ENCODE measurements at regions not wholly inside any gene's neighbourhood (a gene's known extent, or its start where the extent isn't known, plus 50 kb on each side); places are given as distances from the start of the nearest gene placed in this dataset.

DNA sequence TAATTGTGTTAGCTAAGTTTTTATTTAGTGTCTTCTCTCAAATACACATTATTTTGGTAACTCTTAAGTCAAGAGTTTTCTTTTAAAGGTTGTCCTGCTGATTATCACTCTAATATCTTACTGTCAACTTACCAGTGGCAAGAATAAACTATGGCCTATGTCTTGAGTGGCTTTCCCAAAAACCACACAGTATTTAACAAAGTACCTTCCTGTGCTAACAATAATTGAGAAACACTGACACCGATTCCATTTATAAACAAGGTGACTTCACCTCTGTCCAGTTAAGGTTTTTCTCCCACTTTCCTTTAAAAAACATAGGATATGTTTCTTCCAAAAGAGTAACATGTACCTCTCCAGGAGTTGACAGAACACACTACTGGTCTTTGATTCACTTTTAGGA lies 234.3 kb upstream of the CD96 start:
- in situ Hi-C loops (cut with MboI; ENCODE audit: low pct_unique_long_range_greater_than_20kb, low sequenced_read_pairs), result no loop called here
- no peak for DNase-seq

DNA sequence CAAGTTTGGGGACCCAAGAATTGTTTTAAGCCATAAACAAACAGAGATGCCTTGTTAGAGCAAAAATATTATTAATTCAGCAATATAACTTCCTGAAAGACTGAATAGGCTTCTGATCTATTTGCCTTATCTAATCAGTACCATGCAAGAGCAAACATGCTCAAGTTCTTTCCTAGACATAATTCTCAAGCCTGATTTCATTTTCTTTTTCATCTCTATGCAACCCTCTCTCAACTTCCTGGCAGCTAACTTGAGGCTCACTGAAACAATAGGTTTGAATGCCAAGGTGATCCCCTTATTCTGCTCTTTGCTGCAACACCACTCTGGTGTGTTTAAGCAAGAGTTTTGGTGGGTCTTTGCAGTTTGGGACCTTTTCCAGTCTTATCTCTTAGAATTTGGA lies 230.9 kb upstream of the CD96 start:
- in situ Hi-C loops (cut with MboI; ENCODE audit: low pct_unique_long_range_greater_than_20kb, low sequenced_read_pairs), result no loop called here
- DNase-seq, result no peak

DNA sequence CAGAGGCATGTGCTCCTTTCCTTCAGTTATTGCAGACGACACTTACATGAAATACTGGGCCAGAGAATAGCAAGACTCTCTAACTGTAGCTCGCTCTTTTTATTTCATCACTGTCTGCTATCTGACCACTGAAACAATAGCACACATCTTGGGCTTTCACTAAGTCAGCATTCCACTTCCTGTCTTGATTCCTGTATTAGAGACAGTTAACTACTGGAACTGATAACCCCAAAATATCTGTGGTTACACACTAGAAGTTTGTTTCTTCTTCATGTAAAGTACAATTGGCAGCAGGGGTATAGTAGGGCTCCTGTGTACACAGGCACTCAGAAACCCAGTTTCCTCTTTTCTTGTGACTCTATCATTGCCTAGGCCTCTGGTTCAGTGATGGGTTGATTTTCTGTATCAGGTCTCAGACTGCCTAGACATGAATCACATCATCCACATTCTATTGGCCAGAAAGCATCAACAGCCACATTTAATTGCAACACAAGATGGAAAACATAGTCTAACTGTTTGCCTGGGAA lies 230.2 kb upstream of the CD96 start:
- peak; percentile 2 for DNase-seq
- in situ Hi-C loops (cut with MboI; ENCODE audit: low pct_unique_long_range_greater_than_20kb, low sequenced_read_pairs), result no loop called here

DNA sequence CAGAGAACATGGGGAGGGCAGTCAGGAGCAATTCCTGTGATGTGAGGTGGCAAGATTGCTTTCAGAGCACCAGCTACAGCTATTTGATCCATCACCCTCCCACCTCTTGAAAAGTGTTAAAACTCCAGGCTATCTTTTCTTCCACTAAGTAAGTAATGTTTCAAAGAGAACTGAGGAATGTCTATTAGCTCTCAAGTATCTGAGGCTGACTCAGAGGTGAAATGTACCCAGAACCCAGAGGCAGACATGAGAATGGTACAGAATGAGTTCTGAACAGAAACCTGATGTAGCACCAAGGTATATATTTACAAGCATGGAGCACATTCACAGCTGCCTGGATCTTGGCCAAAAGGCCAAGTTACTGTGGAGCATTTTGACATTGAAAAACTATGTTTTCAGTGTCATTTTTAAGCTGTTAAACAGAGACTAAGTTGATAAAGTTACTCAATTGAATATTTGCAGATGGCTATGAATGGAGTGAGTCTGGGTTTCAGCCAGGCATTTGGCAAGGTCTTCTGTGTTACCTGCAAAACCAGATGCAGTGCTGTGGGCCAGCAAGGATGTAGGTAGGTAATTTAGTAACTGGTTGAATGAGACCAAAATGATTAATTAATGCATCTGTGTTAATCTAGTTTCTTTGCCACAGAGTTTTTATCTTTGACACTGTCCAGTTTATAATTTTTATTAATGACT lies 227.7 kb upstream of the CD96 start:
- in situ Hi-C loops (cut with MboI; ENCODE audit: low pct_unique_long_range_greater_than_20kb, low sequenced_read_pairs), result no loop called here
- no peak for DNase-seq

DNA sequence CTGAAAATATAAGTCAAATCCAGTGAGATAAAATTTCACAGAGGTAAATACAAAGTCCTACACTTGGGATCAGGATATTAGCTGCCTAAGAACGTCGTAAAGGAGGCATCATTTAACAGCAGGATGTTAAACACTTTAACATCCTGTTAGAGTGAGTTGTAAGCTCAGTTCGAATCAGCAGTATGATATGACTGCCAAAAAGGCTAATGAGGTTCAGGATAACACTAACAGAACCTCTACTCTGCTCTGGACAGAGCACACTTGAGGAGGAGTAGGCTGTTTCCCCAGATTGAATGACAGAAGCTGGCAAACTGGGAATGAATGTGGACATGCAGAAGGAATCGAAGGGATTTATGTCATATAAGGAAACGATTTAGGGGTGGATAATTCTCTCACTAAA lies 227.1 kb upstream of the CD96 start:
- in situ Hi-C loops (cut with MboI; ENCODE audit: low pct_unique_long_range_greater_than_20kb, low sequenced_read_pairs), result no loop called here
- DNase-seq, result no peak

DNA sequence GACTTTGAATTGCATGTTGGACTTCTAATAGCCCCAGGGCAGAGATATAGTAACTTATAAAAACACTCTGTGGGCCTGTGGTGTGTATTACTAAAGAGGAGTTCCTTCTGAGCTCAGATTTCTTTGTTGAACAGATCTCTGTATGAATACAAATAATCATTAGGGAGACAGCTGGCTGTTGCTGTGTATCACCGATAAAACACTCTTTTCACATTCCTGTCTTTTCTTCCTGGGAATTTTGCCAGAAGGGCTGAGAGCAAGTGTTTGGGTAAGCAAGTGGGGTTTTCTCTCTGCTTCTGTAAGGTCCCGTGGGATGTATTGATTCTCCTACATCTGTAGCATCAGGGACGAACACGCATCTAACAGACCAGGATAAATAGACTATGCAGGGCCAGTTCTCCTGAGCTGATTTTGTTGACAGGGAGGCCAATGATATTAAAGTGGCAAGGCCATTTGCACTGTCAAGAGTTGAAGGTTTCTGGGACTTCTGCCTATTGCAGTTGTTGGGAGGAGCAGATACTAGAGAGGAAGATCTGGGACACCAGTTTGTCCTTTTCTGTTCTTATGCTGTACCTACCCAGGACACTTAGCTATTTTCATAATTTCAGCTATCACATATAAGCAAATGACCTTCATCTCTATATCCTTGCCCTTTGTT lies 225.9 kb upstream of the CD96 start:
- DNase-seq, result no peak
- in situ Hi-C loops (cut with MboI; ENCODE audit: low pct_unique_long_range_greater_than_20kb, low sequenced_read_pairs), result no loop called here

DNA sequence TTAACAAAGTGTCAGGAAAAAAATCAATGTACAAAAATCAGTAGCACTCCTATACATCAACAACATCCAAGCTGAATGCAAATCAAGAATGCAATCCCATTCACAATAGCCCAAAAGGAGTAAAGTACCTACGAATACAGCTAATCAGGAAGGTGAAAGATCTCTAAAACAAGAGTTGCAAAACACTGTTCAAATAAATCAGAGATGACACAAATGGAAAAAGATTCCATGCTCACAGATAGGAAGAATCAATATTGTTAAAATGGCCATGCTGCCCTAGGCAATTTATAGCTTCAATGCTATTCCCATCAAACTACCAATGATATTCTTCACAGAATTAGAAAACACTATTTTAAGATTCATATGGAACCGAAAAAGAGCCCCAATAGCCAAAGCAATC lies 223.7 kb upstream of the CD96 start:
- DNase-seq, result no peak
- in situ Hi-C loops (cut with MboI; ENCODE audit: low pct_unique_long_range_greater_than_20kb, low sequenced_read_pairs), result no loop called here

DNA sequence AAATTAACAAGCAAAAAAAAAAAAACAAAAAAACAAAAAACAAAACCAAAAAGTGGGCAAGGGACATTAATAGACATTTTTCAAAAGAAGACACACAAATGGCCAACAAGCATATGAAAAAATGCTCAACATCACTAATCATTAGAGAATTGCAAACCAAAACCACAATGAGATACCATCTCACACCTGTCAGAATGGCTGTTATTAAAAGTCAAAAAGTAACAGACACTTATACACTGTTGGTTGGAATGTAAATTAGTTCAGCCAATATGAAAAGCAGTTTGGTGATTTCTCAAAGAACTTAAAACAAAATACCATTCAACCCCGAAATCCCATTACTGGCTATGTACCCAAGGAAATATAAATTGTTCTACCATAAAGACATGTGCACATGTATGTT lies 222.4 kb upstream of the CD96 start:
- no peak for DNase-seq
- in situ Hi-C loops (cut with MboI; ENCODE audit: low pct_unique_long_range_greater_than_20kb, low sequenced_read_pairs), result no loop called here

DNA sequence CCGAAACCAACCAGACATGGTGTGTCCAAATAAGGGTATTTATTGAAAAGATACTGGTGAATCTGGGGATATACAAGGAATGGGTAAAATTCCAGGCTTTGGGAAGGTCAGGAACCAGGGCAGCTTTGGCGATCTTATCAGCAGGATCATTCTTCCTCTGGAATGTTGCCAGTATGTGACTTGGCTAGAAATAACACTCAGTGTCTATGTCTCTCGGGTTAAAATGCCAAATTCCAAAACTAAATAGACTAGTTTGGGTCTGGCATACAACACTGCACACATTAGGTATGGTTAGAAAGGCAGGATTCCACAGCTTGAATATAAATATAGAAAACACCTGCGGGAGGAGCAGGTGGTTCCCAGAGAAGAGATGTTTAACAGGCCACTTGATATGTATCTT lies 220.2 kb upstream of the CD96 start:
- DNase-seq, result no peak
- in situ Hi-C loops (cut with MboI; ENCODE audit: low pct_unique_long_range_greater_than_20kb, low sequenced_read_pairs), result no loop called here

DNA sequence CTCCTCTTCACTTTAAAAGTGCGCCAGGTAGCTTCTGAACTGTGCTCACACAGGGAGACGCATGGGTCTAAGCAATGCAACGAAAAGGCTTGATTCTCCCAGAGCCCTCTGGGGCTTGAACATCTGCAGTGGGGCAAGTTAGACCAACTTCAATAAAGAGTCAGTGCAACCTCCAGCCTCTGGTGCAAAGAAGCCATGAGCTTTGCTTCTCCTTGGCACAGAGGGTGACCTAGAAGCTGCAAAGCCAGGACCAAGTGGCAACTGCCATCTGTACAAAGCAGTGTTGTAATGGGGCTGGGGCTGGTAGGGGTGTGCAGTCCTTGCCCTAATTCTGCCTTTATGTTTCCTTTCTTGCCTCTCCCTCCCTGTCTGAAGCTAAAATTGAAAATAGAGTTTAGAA lies 219.0 kb upstream of the CD96 start:
- in situ Hi-C loops (cut with MboI; ENCODE audit: low pct_unique_long_range_greater_than_20kb, low sequenced_read_pairs), result no loop called here
- no peak for DNase-seq

DNA sequence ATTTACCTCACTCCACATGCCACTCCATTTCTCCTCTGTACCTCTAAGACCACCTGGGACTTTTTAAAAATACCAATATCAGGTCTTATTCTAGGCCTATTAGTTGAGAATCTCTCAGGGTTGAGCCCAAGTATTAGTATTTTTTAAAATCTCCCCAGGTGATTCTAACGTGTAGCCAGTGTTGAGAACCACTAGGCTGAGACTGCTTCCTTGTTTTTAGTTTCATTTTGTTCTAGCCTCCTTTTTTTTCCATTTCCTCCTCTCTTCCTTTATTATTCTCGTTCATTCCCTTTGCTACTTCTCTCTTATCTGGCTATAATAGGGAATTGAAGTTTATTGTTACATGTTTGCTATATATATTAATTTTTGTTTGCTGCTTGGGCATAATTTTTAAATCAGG lies 217.8 kb upstream of the CD96 start:
- DNase-seq, result no peak
- in situ Hi-C loops (cut with MboI; ENCODE audit: low pct_unique_long_range_greater_than_20kb, low sequenced_read_pairs), result no loop called here

DNA sequence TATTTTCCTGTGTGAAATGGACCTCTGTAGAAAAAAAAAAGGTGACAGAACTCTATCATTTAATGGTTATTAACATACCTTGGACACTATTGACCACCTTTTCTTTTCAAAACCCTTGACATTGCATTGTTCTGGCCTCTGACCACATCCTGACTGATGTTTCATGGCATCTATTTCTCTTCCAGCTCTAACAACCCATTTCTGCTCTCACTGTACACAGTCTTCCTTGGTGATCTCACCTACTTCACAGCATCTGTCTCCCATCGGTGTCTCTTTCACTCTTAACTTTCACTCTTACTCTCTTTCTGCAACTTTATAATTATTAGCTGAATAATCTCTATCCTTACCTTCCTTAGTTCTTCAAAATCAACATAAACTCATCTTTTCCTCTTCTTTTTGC lies 217.4 kb upstream of the CD96 start:
- in situ Hi-C loops (cut with MboI; ENCODE audit: low pct_unique_long_range_greater_than_20kb, low sequenced_read_pairs), result no loop called here

DNA sequence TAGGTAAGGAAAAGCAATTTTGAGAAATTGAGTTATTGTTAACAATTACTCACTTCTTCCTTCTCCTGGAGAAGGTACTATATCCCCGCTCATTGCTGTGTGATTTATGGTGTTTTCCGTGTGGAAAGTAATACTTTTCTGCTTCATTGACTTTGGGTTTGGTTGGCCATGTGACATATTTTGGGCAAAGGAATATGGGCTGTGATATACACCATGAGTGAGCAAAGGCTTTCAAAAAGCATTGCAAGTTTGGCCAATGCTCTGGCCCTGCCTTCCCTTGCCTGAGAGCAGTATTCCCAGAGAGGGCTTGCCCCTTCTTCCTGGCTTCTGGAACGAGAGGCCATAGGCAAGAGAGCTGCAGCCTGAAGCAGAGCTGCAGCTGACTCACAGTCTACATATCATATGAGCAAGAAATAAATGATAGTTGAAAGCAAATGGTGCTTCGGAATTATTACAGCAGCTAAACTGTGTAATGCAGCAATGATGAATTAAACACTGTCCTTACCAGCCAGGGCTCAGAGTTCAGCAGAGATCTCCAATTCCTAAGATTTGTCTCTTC lies 216.8 kb upstream of the CD96 start:
- in situ Hi-C loops (cut with MboI; ENCODE audit: low pct_unique_long_range_greater_than_20kb, low sequenced_read_pairs), result no loop called here
- no peak for DNase-seq

More for the DNA sequence above, 217.4 kb upstream of the CD96 start:
- DNase-seq, result no peak

DNA sequence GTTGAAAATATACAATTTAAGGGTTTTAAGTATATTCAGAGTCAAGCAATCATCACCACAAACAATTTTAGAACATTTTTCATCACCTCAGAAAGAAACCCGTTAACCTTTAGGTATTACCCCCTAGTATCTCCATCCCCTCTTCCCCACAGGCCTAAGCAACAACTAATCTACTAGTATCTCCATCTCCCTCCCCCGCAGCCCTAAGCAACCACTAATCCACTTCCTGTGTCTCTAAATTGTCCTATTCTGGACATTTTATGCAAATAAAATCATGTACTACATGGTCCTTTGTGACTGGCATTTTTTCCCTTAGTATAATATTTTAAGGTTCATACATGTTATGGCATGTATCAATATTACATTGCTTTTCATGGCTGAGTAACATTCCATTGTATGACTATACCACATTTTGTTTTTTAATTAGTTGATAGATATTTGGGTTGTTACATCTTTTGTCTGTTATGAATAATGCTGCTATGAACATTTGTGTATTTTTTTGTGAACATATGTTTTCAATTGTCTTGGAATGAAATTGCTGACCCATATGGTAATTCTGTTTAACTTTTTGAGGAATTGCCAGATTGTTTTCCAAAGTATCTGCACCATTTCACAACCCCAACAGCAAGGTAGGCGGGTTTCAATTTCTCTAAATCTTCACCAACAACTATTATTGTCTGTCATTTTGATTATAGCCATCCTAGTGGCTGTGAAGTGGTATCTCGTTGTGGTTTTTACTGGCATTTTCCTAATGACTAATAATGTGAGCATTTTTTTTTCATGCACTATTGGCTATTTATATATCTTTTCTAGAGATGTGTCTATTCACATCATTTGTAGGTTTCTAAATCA lies 215.6 kb upstream of the CD96 start:
- DNase-seq, result no peak
- in situ Hi-C loops (cut with MboI; ENCODE audit: low pct_unique_long_range_greater_than_20kb, low sequenced_read_pairs), result no loop called here

DNA sequence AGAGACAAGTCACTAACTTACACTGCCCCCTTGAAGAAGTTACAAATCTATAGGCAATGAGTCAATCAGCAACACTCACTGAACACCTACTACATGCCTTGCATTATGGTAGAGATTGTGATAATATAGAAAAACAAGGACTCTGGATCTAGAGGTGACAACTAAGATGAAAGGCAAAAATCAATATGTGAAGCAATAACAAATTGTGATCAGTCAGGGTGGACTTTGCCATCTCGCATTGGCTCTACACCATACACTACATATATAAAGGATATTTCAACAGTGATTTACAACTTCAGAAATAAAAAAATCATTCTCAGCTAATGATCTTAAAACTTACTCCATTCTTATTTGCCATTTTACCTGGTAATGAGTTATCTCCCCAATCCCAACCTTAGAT lies 210.7 kb upstream of the CD96 start:
- no peak for DNase-seq
- in situ Hi-C loops (cut with MboI; ENCODE audit: low pct_unique_long_range_greater_than_20kb, low sequenced_read_pairs), result no loop called here

DNA sequence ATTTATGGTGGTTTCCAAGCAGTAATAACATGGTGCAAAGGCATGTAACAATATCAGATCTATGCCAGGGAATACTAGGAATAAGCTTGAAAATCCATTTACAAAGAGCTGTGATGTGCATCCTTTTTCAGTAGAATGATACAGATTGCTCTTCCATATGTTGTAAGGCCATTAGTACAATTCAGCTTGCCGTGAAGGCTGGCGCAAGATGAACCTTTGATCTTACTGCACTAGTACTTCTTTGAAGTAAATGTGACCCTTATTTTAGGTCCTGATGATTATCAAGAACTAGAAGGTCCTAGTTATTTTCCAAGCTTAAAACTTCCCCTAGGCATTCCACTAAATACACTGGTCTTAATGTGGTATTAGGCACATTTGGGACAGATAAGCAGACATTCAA lies 210.1 kb upstream of the CD96 start:
- DNase-seq, result no peak
- in situ Hi-C loops (cut with MboI; ENCODE audit: low pct_unique_long_range_greater_than_20kb, low sequenced_read_pairs), result no loop called here

DNA sequence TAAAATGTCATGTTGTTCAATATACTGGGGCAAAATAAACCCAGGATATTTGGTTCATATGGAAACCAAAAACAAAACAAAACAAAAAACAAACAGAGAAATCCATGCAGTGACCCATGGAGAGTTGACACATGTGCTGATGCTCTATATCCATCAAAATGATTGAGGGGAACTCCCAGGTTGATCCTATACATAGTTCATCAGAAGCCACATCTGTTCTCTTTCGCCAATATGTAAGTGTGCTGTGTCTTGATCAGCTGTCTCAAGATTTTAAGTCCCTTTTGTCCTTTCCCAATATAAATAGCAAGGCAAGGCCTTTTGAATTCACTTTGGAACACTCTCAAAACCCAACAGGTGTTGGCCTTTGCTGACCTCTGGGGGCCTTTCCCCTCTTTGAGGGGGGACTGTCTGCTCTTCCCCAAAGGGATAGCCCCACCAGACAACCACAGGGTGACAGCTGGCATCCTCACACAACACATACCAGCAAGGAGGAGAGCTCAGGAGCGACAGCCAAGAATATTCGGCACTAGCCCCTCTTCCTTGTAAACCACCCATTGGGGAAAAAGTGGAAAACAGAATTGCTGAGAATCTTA lies 209.4 kb upstream of the CD96 start:
- in situ Hi-C loops (cut with MboI; ENCODE audit: low pct_unique_long_range_greater_than_20kb, low sequenced_read_pairs), result no loop called here
- DNase-seq, result no peak

DNA sequence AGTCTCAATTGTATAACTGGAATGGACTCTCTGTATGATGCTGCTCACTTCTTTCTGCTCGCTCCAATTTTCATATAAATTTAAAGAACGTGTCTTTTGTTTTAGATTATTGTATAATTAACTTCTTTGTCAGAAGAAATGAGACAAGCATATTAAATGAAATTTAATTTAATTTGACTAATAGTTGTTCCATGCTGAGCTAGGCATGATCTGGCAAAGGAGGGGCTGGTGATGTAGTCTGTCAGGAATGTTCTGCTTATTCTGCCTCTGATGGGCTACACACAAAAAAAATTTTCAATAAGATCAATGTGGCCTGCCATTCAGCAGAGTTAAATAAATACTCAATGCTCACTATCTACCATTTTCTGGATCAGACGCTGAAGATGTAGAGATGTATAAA lies 208.4 kb upstream of the CD96 start:
- no peak for DNase-seq
- in situ Hi-C loops (cut with MboI; ENCODE audit: low pct_unique_long_range_greater_than_20kb, low sequenced_read_pairs), result no loop called here

DNA sequence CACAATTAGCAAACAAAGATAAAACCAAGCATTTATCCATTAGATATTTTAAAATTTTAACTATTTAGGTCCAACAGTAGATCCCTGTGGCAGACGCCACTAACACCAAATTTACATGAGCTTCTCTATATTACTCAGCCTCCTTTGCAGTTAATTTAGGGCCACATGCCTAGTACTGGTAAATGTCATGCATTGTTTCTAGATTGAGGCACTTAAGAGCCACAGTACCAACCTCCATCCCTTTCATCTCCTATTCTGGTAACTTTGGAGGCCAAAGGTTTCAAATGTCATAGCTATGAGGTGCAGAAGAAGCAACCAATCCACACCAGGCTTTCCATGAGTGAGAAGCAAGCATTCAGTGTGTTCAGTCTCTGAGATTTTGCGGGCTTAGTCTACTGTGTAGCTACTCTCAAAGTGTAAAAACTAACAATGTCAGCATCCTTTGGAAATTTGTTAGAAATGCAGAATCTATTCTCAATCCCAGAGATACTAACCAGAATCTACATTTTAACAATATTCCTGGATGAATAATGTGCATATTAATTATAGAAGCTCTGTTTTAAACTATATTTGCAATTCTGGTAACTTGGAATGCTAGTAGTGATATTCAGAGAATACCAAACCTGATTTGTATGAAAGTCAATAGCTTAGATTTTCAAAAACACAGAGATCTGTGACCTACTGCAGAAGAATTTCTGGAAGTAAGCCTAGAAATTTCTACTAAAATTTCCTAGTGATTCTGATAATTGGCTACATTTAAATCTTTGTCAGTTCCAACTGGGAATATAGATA lies 206.3 kb upstream of the CD96 start:
- in situ Hi-C loops (cut with MboI; ENCODE audit: low pct_unique_long_range_greater_than_20kb, low sequenced_read_pairs), result no loop called here
- DNase-seq, result no peak

Measured in KBM-7 (cell line).